C4-2B (cell line): ENCODE measurements at regions not wholly inside any gene's neighbourhood (a gene's known extent, or its start where the extent isn't known, plus 50 kb on each side); places are given as distances from the start of the nearest gene placed in this dataset.

Experiments
- CTCF ChIP-seq: fragments of 450-650 bp; conservative IDR thresholded peaks from 2 replicates; pipeline ENCODE4 v1.5.1; 2017; ENCODE audit warnings: mild to moderate bottlenecking
- ZFX ChIP-seq: fragments of 450-650 bp; IDR thresholded peaks from 2 replicates; pipeline ENCODE4 v1.6.1; 2017

GRCh38 chr2:191754103-191754502 is 76.2 kb downstream of the NABP1 start:
- TF ChIP-seq CTCF (no peak), ZFX (no peak)
